ENCODE measurements at regions not wholly inside any gene's neighbourhood (a gene's known extent, or its start where the extent isn't known, plus 50 kb on each side); places are given as distances from the start of the nearest gene placed in this dataset.

- TF ChIP-seq OTX1 (CRISPR knock-in tag; IDR thresholded peaks at IDR 0.05) (no peak), HDAC1 (IDR thresholded peaks at IDR 0.05) (no peak), HMG20B (CRISPR knock-in tag; IDR thresholded peaks at IDR 0.05) (no peak), MAX (CRISPR knock-in tag; IDR thresholded peaks at IDR 0.05) (no peak)
These were observed 139.2 kb upstream of the TBCA start (continued) for GRCh38 chr5:77915346-77915745.

- no peaks in the 10 kb centered on the region for H3K9me3 ChIP-seq (replicated peaks; ENCODE audit: control insufficient read depth, insufficient read depth, low read depth, low read length)
- H3K4me1 ChIP-seq (replicated peaks in 1 of 2; ENCODE audit: control insufficient read depth in 2 of 2, insufficient read depth in 2 of 2, low read length in 2 of 2) = no peaks in the 10 kb centered on the region
- TF ChIP-seq KDM1A (IDR thresholded peaks at IDR 0.05) = no peak
- TF ChIP-seq ZNF224 (CRISPR knock-in tag; IDR thresholded peaks at IDR 0.05) = no peak
- no peak for TF ChIP-seq KLF16 (IDR thresholded peaks at IDR 0.05)
- TF ChIP-seq ZNF780A (CRISPR knock-in tag; IDR thresholded peaks at IDR 0.05) = no peak
- TF ChIP-seq XRCC3 (IDR thresholded peaks at IDR 0.05) = no peak
- no peak for TF ChIP-seq BRF2 (IDR thresholded peaks at IDR 0.05; ENCODE audit: borderline replicate concordance, insufficient read depth, insufficient read length)
- no peak for TF ChIP-seq POLR2AphosphoS5 (IDR thresholded peaks at IDR 0.05; ENCODE audit: control insufficient read depth, insufficient read depth, low read depth, low read length)
- no peak for TF ChIP-seq SRF (CRISPR knock-in tag; IDR thresholded peaks at IDR 0.05)
- TF ChIP-seq HOMEZ (CRISPR knock-in tag; IDR thresholded peaks at IDR 0.05) = no peak
- no peak for TF ChIP-seq IFI16 (CRISPR knock-in tag; IDR thresholded peaks at IDR 0.05)
- no peak for TF ChIP-seq PRMT5 (CRISPR knock-in tag; IDR thresholded peaks at IDR 0.05)
- no peak for TF ChIP-seq SPI1 (IDR thresholded peaks at IDR 0.05; ENCODE audit: borderline replicate concordance, low read depth, low read length)
- TF ChIP-seq FIP1L1 (IDR thresholded peaks at IDR 0.05; ENCODE audit: low read depth, low read length, poor library complexity, severe bottlenecking) = no peak
- TF ChIP-seq LARP7 (IDR thresholded peaks at IDR 0.05) = no peak
- TF ChIP-seq ZNF175 (CRISPR knock-in tag; IDR thresholded peaks at IDR 0.05; ENCODE audit: low read depth) = no peak
- H3K9ac ChIP-seq (ENCODE audit: insufficient read depth in 1 of 2, low read depth in 2 of 2, low read length in 2 of 2) = no peak overlapping the region
- 6% methylated on average over 6 of the region's 6 CpGs for WGBS (ENCODE audit: insufficient coverage, low coverage, missing lambda C conversion rate)
- H3K9me1 ChIP-seq (ENCODE audit: control insufficient read depth, insufficient read depth, low read length) = no peaks in the 10 kb centered on the region
- intact Hi-C loops (cut with micrococcal nuclease) (no loop called here), in situ Hi-C loops (cut with MboI) (no loop called here)
- no peak overlapping the region for H3K4me2 ChIP-seq (ENCODE audit: insufficient read depth, low read length)
- no peak overlapping the region for H3K4me3 ChIP-seq
- H3K36me3 ChIP-seq (ENCODE audit: control insufficient read depth, insufficient read depth, low read length) = no peaks in the 10 kb centered on the region
- ATAC-seq (no peak), FAIRE-seq (no peak), DNase-seq (ENCODE audit: extremely low read depth in 1 of 4, low spot score in 3 of 4) (no peak)
- no TSS peak for BruUV-seq (replicated peaks)
- no peaks in the 10 kb centered on the region for H4K20me1 ChIP-seq (replicated peaks; ENCODE audit: control insufficient read depth, insufficient read depth, low read length)
- H2AFZ ChIP-seq (ENCODE audit: low read depth, low read length) = no peak overlapping the region
- ChIA-PET CTCF (ENCODE audit: low intra/inter-chr PET ratio) (no interaction called here), POLR2A (no interaction called here)
- H3K27me3 ChIP-seq (ENCODE audit: control insufficient read depth in 2 of 2, insufficient read depth in 2 of 2, low read length in 2 of 2) = peaks cover 17 to 26% of the 10 kb centered on the region in 2 experiments; a peak in 4 of 5 replicates
- H3K27ac ChIP-seq (ENCODE audit: extremely low read depth, low read depth, low read length) = no peak overlapping the region
- no peaks in the 10 kb centered on the region for H3K79me2 ChIP-seq (ENCODE audit: control insufficient read depth, insufficient read depth, low read length)
These were observed 136.6 kb upstream of the TBCA start for GRCh38 chr5:77912721-77913120.
